ENCODE measurements at regions not wholly inside any gene's neighbourhood (a gene's known extent, or its start where the extent isn't known, plus 50 kb on each side); places are given as distances from the start of the nearest gene placed in this dataset.

- TF ChIP-seq, protein P1, sequence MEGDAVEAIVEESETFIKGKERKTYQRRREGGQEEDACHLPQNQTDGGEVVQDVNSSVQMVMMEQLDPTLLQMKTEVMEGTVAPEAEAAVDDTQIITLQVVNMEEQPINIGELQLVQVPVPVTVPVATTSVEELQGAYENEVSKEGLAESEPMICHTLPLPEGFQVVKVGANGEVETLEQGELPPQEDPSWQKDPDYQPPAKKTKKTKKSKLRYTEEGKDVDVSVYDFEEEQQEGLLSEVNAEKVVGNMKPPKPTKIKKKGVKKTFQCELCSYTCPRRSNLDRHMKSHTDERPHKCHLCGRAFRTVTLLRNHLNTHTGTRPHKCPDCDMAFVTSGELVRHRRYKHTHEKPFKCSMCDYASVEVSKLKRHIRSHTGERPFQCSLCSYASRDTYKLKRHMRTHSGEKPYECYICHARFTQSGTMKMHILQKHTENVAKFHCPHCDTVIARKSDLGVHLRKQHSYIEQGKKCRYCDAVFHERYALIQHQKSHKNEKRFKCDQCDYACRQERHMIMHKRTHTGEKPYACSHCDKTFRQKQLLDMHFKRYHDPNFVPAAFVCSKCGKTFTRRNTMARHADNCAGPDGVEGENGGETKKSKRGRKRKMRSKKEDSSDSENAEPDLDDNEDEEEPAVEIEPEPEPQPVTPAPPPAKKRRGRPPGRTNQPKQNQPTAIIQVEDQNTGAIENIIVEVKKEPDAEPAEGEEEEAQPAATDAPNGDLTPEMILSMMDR (IDR thresholded peaks at IDR 0.05; ENCODE audit: poor library complexity), result no peak
- no peak for TF ChIP-seq EZH2 (IDR thresholded peaks at IDR 0.05; ENCODE audit: borderline replicate concordance)
- no peak for TF ChIP-seq EZH2phosphoT487 (IDR thresholded peaks at IDR 0.05; ENCODE audit: low read depth, severe bottlenecking, unreplicated experiment)
Measured at GRCh38 chrX:115472131-115472530, 88.8 kb upstream of the PLS3 start.

All from hepatocyte (in vitro differentiated cells).